ENCODE measurements at regions not wholly inside any gene's neighbourhood (a gene's known extent, or its start where the extent isn't known, plus 50 kb on each side); places are given as distances from the start of the nearest gene placed in this dataset.

GRCh38 chr7:18174996-18175395 lies 147.3 kb upstream of the PRPS1L1 start:
- TF ChIP-seq, protein P1, sequence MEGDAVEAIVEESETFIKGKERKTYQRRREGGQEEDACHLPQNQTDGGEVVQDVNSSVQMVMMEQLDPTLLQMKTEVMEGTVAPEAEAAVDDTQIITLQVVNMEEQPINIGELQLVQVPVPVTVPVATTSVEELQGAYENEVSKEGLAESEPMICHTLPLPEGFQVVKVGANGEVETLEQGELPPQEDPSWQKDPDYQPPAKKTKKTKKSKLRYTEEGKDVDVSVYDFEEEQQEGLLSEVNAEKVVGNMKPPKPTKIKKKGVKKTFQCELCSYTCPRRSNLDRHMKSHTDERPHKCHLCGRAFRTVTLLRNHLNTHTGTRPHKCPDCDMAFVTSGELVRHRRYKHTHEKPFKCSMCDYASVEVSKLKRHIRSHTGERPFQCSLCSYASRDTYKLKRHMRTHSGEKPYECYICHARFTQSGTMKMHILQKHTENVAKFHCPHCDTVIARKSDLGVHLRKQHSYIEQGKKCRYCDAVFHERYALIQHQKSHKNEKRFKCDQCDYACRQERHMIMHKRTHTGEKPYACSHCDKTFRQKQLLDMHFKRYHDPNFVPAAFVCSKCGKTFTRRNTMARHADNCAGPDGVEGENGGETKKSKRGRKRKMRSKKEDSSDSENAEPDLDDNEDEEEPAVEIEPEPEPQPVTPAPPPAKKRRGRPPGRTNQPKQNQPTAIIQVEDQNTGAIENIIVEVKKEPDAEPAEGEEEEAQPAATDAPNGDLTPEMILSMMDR (conservative IDR thresholded peaks at IDR 0.05; ENCODE audit: low read length) = 0 out of 2 replicates have a peak, but pooled peaks have one; percentile 9
- TF ChIP-seq EZH2phosphoT487 (IDR thresholded peaks at IDR 0.05; ENCODE audit: borderline replicate concordance) = no peak
